RWPE2 (cell line): ENCODE measurements at regions not wholly inside any gene's neighbourhood (a gene's known extent, or its start where the extent isn't known, plus 50 kb on each side); places are given as distances from the start of the nearest gene placed in this dataset.

Source experiments
- ATAC-seq: fragments of 200-7000 bp; cut with Tn5 transposase; 3 replicates; pipeline ENCODE4 v1.9.1; 2021; ENCODE audit warnings: low read depth
- DNase-seq: peaks from one replicate; pipeline ENCODE4 v3.0.0-alpha.2; 2020; ENCODE audit warnings: low spot score
- H3K27ac ChIP-seq: fragments of 450-650 bp; 2 replicates; pipeline ENCODE4 v1.5.1; 2017; ENCODE audit warnings: mild to moderate bottlenecking; ENCODE audit not compliant: poor library complexity, severe bottlenecking
- H3K27me3 ChIP-seq: fragments of 250-450 bp; sonication (Bioruptor Pico); 2 replicates; pipeline ENCODE4 v1.5.1; 2021; ENCODE audit warnings: mild to moderate bottlenecking, moderate library complexity; ENCODE audit not compliant: insufficient read depth, poor library complexity, severe bottlenecking
- H3K36me3 ChIP-seq: fragments of 250-450 bp; sonication (Bioruptor Pico); 2 replicates; pipeline ENCODE4 v1.5.1; 2020; ENCODE audit warnings: low read depth, mild to moderate bottlenecking, moderate library complexity
- H3K4me1 ChIP-seq: fragments of 250-450 bp; sonication (Bioruptor Pico); 2 replicates; pipeline ENCODE4 v1.5.1; 2021; ENCODE audit warnings: mild to moderate bottlenecking, moderate library complexity; ENCODE audit not compliant: insufficient read depth, poor library complexity, severe bottlenecking
- H3K4me3 ChIP-seq: fragments of 250-450 bp; sonication (Bioruptor Pico); 2 replicates; pipeline ENCODE4 v1.5.1; 2021; ENCODE audit warnings: mild to moderate bottlenecking, moderate library complexity; ENCODE audit not compliant: severe bottlenecking
- H3K9me3 ChIP-seq: fragments of 250-450 bp; sonication (Bioruptor Pico); 2 replicates; pipeline ENCODE4 v1.5.1; 2021; ENCODE audit warnings: mild to moderate bottlenecking, moderate library complexity; ENCODE audit not compliant: severe bottlenecking
- CTCF ChIP-seq: fragments of 450-650 bp; IDR thresholded peaks from one replicate; pipeline ENCODE4 v1.5.1; 2017; ENCODE audit warnings: mild to moderate bottlenecking, moderate library complexity; ENCODE audit not compliant: poor library complexity, severe bottlenecking

- H3K4me3 ChIP-seq, result no peak overlapping the region
- no peak for TF ChIP-seq CTCF
- no peak for DNase-seq
- no peaks in the 10 kb centered on the region for H3K27me3 ChIP-seq
- no peaks in the 10 kb centered on the region for H3K4me1 ChIP-seq
- H3K9me3 ChIP-seq, result no peaks in the 10 kb centered on the region
- no peak for ATAC-seq
- no peak overlapping the region for H3K27ac ChIP-seq
- no peaks in the 10 kb centered on the region for H3K36me3 ChIP-seq
These were observed 370.3 kb upstream of the OPRM1 start for GRCh38 chr6:153668758-153669157.

- ATAC-seq, result no peak
- TF ChIP-seq CTCF, result no peak
- Histone ChIP-seq H3K27me3 (no peaks in the 10 kb centered on the region), H3K27ac (no peak overlapping the region), H3K4me3 (no peak overlapping the region), H3K4me1 (no peaks in the 10 kb centered on the region), H3K36me3 (no peaks in the 10 kb centered on the region), H3K9me3 (no peaks in the 10 kb centered on the region)
- DNase-seq, result no peak
These were observed 376.1 kb upstream of the OPRM1 start for GRCh38 chr6:153662982-153663381.

- H3K9me3 ChIP-seq, result no peaks in the 10 kb centered on the region
- H3K36me3 ChIP-seq, result no peaks in the 10 kb centered on the region
- no peaks in the 10 kb centered on the region for H3K4me1 ChIP-seq
- TF ChIP-seq CTCF, result no peak
- H3K27ac ChIP-seq, result no peak overlapping the region
- DNase-seq (no peak), ATAC-seq (no peak)
- H3K27me3 ChIP-seq, result no peaks in the 10 kb centered on the region
- no peak overlapping the region for H3K4me3 ChIP-seq
These were observed 393.7 kb upstream of the OPRM1 start for GRCh38 chr6:153645326-153645725.

GRCh38 chr6:153644000-153644399 is 395.0 kb upstream of the OPRM1 start:
- no peaks in the 10 kb centered on the region for H3K27me3 ChIP-seq
- no peak for DNase-seq
- ATAC-seq, result no peak
- H3K27ac ChIP-seq, result no peak overlapping the region
- H3K4me1 ChIP-seq, result no peaks in the 10 kb centered on the region
- H3K9me3 ChIP-seq, result no peaks in the 10 kb centered on the region
- no peak for TF ChIP-seq CTCF
- H3K4me3 ChIP-seq, result no peak overlapping the region
- H3K36me3 ChIP-seq, result no peaks in the 10 kb centered on the region

- no peaks in the 10 kb centered on the region for H3K27me3 ChIP-seq
- H3K36me3 ChIP-seq, result no peaks in the 10 kb centered on the region
- no peak for ATAC-seq
- no peak for DNase-seq
- no peaks in the 10 kb centered on the region for H3K9me3 ChIP-seq
- no peak overlapping the region for H3K27ac ChIP-seq
- H3K4me1 ChIP-seq, result no peaks in the 10 kb centered on the region
- H3K4me3 ChIP-seq, result no peak overlapping the region
- no peak for TF ChIP-seq CTCF
These were observed 404.6 kb upstream of the OPRM1 start for GRCh38 chr6:153634416-153634815.
